ENCODE measurements at regions not wholly inside any gene's neighbourhood (a gene's known extent, or its start where the extent isn't known, plus 50 kb on each side); places are given as distances from the start of the nearest gene placed in this dataset.

GRCh38 chr7:41459183-41459582, 243.7 kb downstream of the INHBA start:
- TF ChIP-seq CTCF (IDR thresholded peaks at IDR 0.05): no peak
- no peak for TF ChIP-seq POLR2A (IDR thresholded peaks at IDR 0.05)
